Astrocyte of the spinal cord (primary cell): ENCODE measurements at regions not wholly inside any gene's neighbourhood (a gene's known extent, or its start where the extent isn't known, plus 50 kb on each side); places are given as distances from the start of the nearest gene placed in this dataset.
"Not testable (repeated sequence)": the region's sequence is repeated elsewhere in the genome, so short reads cannot be mapped to it uniquely, and the experiment has no call there.

Experiments
- DNase-seq: peaks from one replicate; pipeline ENCODE4 v3.0.0; 2011; ENCODE audit warnings: low read depth, low spot score
- H3K4me3 ChIP-seq: 2 replicates; pipeline ENCODE4 v1.5.1; 2011; ENCODE audit warnings: low read depth, mild to moderate bottlenecking, low read length, moderate library complexity
- in situ Hi-C: cut with HindIII; loops from 2 replicates; pipeline ENCODE4 v1.10.0; 2017; ENCODE audit warnings: low sequenced_read_pairs
- TF ChIP-seq, protein P1 (sequence below): IDR thresholded peaks from 2 replicates; pipeline ENCODE4 v1.5.1; 2012; ENCODE audit warnings: low read depth, mild to moderate bottlenecking, low read length, inconsistent platforms

DNA sequence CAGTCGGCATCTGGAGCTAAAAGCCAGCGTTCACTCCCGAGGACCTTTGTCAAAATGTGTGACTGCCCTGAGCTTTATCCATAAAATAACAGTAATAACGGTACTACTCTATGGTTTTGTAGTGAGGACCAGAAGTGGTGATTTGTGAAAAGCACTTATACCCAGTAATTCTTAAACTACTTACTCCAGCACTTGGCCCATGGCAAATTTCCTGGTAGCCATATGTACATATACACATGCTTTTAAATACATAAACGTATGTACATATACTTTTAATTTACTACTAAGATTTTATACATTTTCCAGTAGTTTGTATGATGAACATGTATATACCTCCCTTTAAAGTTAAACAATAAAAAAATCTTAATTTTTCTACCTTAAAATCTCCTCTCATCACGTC, 163.8 kb upstream of the TMEM132C start:
- in situ Hi-C loops: no loop called here
- TF ChIP-seq, protein P1, sequence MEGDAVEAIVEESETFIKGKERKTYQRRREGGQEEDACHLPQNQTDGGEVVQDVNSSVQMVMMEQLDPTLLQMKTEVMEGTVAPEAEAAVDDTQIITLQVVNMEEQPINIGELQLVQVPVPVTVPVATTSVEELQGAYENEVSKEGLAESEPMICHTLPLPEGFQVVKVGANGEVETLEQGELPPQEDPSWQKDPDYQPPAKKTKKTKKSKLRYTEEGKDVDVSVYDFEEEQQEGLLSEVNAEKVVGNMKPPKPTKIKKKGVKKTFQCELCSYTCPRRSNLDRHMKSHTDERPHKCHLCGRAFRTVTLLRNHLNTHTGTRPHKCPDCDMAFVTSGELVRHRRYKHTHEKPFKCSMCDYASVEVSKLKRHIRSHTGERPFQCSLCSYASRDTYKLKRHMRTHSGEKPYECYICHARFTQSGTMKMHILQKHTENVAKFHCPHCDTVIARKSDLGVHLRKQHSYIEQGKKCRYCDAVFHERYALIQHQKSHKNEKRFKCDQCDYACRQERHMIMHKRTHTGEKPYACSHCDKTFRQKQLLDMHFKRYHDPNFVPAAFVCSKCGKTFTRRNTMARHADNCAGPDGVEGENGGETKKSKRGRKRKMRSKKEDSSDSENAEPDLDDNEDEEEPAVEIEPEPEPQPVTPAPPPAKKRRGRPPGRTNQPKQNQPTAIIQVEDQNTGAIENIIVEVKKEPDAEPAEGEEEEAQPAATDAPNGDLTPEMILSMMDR: no peak
- no peak for DNase-seq
- no peak overlapping the region for H3K4me3 ChIP-seq

DNA sequence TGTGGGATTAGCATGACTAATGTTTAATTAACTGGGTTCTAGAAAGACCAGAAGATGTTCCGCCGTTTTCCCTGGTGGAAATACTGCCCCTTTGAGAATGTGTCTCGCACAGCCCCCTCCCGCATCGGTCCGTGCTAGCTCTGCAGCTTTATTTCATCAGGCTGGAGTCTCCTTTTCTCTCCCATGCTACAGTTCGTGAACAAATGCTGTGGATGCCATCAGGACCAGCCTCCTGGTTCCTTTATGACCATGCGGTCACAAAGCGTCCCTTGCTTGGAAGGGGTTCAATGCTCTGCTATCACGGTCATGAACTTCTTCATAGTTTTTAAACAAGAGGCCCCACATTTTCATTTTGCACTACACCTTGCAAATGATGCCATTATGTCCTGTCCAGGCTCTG, 157.7 kb upstream of the TMEM132C start:
- in situ Hi-C loops: no loop called here
- TF ChIP-seq, protein P1: no peak

DNA sequence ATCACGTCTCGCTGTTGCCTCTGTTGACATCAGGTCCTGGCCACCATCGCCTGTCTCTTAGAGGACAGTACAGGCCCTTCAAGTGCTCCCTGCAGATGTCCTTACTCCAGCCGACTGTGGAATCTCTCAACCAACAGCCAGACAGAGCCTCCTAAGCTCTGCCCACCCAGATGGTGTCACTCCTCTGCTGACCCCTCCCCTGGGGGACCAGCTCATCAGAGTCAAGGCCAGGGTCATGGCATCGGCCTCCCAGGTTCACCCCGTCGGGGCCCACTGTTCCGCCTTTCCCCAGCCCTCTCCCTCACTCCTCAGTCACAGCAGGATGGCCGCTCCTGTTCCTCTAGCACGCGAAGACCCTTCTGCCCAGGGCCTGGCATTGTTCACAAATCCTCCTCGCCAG, 157.3 kb upstream of the TMEM132C start:
- in situ Hi-C loops: no loop called here

More for the DNA sequence above, 157.7 kb upstream of the TMEM132C start:
- DNase-seq: no peak
- H3K4me3 ChIP-seq: no peak overlapping the region

DNA sequence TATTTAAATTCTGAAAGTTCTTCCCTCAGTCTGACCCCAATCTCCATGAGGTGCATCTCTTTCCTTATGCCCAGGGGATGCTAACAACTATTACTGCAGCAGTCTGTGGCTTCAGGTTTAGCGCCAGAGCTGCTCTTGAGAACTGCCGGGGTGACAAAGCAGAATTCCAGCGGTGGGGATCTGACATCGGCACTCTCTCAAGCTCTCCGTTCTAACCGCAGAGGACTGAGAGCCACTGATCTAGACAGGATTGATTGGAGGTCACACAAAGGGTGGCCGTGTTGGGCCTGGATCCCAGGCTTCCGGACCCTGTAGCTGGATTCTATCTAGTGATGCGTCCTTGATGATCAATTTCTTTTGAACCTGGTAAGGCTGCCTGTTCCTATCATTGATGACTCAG, 155.6 kb upstream of the TMEM132C start:
- no peak overlapping the region for H3K4me3 ChIP-seq
- no peak for DNase-seq
- in situ Hi-C loops: no loop called here
- TF ChIP-seq, protein P1: no peak

More for the DNA sequence above, 157.3 kb upstream of the TMEM132C start:
- no peak for DNase-seq
- TF ChIP-seq, protein P1: no peak
- H3K4me3 ChIP-seq: no peak overlapping the region

DNA sequence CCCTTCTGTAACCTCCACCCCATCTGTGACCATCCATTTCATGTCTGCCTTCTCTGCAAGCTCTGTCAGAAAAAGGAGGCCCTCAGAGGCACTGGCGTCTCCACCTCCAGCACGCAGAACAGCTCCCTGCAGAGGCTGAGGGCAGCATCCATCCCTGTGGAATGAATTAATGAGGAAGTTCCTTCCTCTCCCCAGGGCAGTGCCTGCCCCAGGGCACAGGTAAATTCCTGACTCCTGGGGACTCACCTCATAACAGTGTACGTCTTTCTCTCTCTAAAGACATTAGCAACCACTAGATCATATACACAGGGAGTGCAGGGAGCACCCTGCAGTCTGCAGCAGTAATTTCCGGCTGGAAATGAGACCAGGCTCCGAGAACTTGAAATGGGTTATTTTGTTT, 155.0 kb upstream of the TMEM132C start:
- no peak overlapping the region for H3K4me3 ChIP-seq
- in situ Hi-C loops: no loop called here
- TF ChIP-seq, protein P1: no peak
- no peak for DNase-seq

DNA sequence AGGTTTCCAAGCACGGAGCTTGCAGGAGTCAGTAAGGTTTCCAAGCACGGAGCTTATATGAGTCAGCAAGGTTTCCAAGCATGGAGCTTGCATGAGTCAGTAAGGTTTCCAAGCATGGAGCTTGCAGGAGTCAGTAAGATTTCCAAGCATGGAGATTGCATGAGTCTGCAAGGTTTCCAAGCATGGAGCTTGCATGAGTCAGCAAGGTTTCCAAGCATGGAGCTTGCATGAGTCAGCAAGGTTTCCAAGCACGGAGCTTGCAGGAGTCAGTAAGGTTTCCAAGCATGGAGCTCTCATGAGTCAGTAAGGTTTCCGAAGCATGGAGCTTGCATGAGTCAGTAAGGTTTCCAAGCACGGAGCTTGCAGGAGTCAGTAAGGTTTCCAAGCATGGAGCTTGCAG, 153.7 kb upstream of the TMEM132C start:
- in situ Hi-C loops, H3K4me3 ChIP-seq, DNase-seq: not testable (repeated sequence)

DNA sequence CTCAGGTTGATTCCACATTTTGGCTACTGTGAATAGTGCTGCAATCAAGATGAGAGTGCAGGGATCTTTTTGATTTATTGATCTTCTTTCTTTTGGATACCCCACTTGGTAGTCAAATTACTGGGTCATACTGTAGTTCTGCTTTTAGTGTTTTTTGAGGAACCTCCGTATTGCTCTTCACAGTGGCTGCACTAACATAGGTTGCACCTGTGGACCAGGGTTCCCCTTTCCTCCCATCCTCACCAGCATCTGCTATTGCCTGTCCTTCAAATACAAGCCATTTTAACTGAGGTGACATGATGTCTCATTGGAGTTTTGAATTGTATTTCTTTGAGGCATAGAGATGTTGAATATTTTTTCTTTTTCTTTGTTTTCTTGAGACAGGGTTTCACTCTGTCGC, 152.5 kb upstream of the TMEM132C start:
- in situ Hi-C loops: no loop called here
- TF ChIP-seq, protein P1: no peak

More for the DNA sequence above, 152.5 kb upstream of the TMEM132C start:
- H3K4me3 ChIP-seq: no peak overlapping the region
- no peak for DNase-seq
